ENCODE measurements at regions not wholly inside any gene's neighbourhood (a gene's known extent, or its start where the extent isn't known, plus 50 kb on each side); places are given as distances from the start of the nearest gene placed in this dataset.

GRCh38 chr15:67937153-67937761, 97.4 kb upstream of the RNU6-1 start:
- no peak for TF ChIP-seq CTCF (IDR thresholded peaks at IDR 0.05)
- TF ChIP-seq ZFX (IDR thresholded peaks at IDR 0.05; ENCODE audit: borderline replicate concordance), result no peak

All from 22Rv1 (cell line).